ENCODE measurements at regions not wholly inside any gene's neighbourhood (a gene's known extent, or its start where the extent isn't known, plus 50 kb on each side); places are given as distances from the start of the nearest gene placed in this dataset.

DNA sequence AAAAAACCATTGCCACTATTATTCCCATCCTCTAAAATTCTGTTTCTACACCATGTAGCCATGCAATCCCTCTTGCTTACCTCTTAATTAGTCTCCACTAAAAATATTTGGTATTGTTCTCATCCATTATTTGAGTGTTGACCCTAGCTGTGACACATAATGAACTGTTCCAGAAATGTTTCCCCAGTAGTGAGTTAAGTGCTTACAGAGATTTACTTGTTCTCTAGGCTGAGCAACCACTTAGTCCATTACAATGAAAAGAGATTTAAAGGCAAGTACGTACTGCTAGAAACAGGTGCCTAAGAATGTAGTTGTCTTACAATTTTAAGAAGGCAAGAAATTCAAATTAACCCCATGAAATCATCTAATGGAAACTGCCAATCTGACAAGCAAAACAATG lies 112.7 kb upstream of the PTPN13 start:
- no peaks in the 10 kb centered on the region for H3K79me2 ChIP-seq (ENCODE audit: control insufficient read depth, insufficient read depth, low read length)
- H3K36me3 ChIP-seq (ENCODE audit: control insufficient read depth in 2 of 2, extremely low read depth in 1 of 2, insufficient read depth in 2 of 2, low read length in 2 of 2) = no peaks in the 10 kb centered on the region
- H3K27me3 ChIP-seq (ENCODE audit: control insufficient read depth, extremely low read depth, insufficient read depth, low read length) = no peaks in the 10 kb centered on the region
- no peaks in the 10 kb centered on the region for H3K4me1 ChIP-seq (ENCODE audit: control insufficient read depth, extremely low read depth, insufficient read depth, low read length)
- dilution Hi-C loops (cut with MboI; ENCODE audit: extremely low pct_ligation_motif_present, low sequenced_read_pairs) = no loop called here
- H3K4me3 ChIP-seq (ENCODE audit: control insufficient read depth in 2 of 3, extremely low read depth in 1 of 3, insufficient read depth in 2 of 3, low read depth in 1 of 3, low read length in 3 of 3) = no peak overlapping the region
- H3K9ac ChIP-seq (ENCODE audit: control insufficient read depth, extremely low read depth, insufficient read depth, low read length) = no peak overlapping the region
- H2AFZ ChIP-seq (ENCODE audit: control insufficient read depth, low read length) = no peak overlapping the region
- H3K9me3 ChIP-seq (ENCODE audit: control insufficient read depth, low read depth, low read length) = no peaks in the 10 kb centered on the region
- no peaks in the 10 kb centered on the region for H4K20me1 ChIP-seq (ENCODE audit: control insufficient read depth, extremely low read depth, insufficient read depth, low read length)
- no peak overlapping the region for H3K4me2 ChIP-seq (ENCODE audit: control insufficient read depth, extremely low read depth, insufficient read depth, low read depth, low read length)
- FAIRE-seq = peak; percentile 46
- DNase-seq (ENCODE audit: low read depth, low spot score) = no peak
- no peak overlapping the region for H3K27ac ChIP-seq (ENCODE audit: control insufficient read depth, insufficient read depth, low read length)
- H3K9me1 ChIP-seq (ENCODE audit: control insufficient read depth, extremely low read depth, insufficient read depth, low read length) = no peaks in the 10 kb centered on the region
- no peak for TF ChIP-seq EZH2 (IDR thresholded peaks at IDR 0.05; ENCODE audit: low read length)
- TF ChIP-seq CTCF (optimal IDR thresholded peaks at IDR 0.05 in 1 of 3, IDR thresholded peaks at IDR 0.05 in 1 of 3, conservative IDR thresholded peaks at IDR 0.05 in 1 of 3; ENCODE audit: extremely low read depth in 1 of 3, insufficient read depth in 2 of 3, low read length in 3 of 3) = no peak

- no peak for DNase-seq (ENCODE audit: low read depth, low spot score)
- peak overlapping the region; percentile 18 for H2AFZ ChIP-seq (ENCODE audit: control insufficient read depth, low read length)
- H3K4me3 ChIP-seq (ENCODE audit: control insufficient read depth in 2 of 3, extremely low read depth in 1 of 3, insufficient read depth in 2 of 3, low read depth in 1 of 3, low read length in 3 of 3) = no peak overlapping the region
These were observed 111.6 kb upstream of the PTPN13 start for GRCh38 chr4:86482306-86483172.

More at GRCh38 chr4:86482306-86483172, 111.6 kb upstream of the PTPN13 start:
- no peaks in the 10 kb centered on the region for H3K36me3 ChIP-seq (ENCODE audit: control insufficient read depth in 2 of 2, extremely low read depth in 1 of 2, insufficient read depth in 2 of 2, low read length in 2 of 2)
- no peak overlapping the region for H3K4me2 ChIP-seq (ENCODE audit: control insufficient read depth, extremely low read depth, insufficient read depth, low read depth, low read length)
- peak; percentile 32 for FAIRE-seq
- H3K9me3 ChIP-seq (ENCODE audit: control insufficient read depth, low read depth, low read length) = no peaks in the 10 kb centered on the region
- H3K79me2 ChIP-seq (ENCODE audit: control insufficient read depth, insufficient read depth, low read length) = no peaks in the 10 kb centered on the region
- dilution Hi-C loops (cut with MboI; ENCODE audit: extremely low pct_ligation_motif_present, low sequenced_read_pairs) = no loop called here
- H3K4me1 ChIP-seq (ENCODE audit: control insufficient read depth, extremely low read depth, insufficient read depth, low read length) = no peaks in the 10 kb centered on the region
- H4K20me1 ChIP-seq (ENCODE audit: control insufficient read depth, extremely low read depth, insufficient read depth, low read length) = no peaks in the 10 kb centered on the region
- no peaks in the 10 kb centered on the region for H3K9me1 ChIP-seq (ENCODE audit: control insufficient read depth, extremely low read depth, insufficient read depth, low read length)
- no peak overlapping the region for H3K9ac ChIP-seq (ENCODE audit: control insufficient read depth, extremely low read depth, insufficient read depth, low read length)
- no peak overlapping the region for H3K27ac ChIP-seq (ENCODE audit: control insufficient read depth, insufficient read depth, low read length)
- H3K27me3 ChIP-seq (ENCODE audit: control insufficient read depth, extremely low read depth, insufficient read depth, low read length) = no peaks in the 10 kb centered on the region
- TF ChIP-seq EZH2 (IDR thresholded peaks at IDR 0.05; ENCODE audit: low read length) = no peak
- peak; percentile 4 to 33 (median 15) for TF ChIP-seq CTCF (optimal IDR thresholded peaks at IDR 0.05 in 1 of 3, IDR thresholded peaks at IDR 0.05 in 1 of 3, conservative IDR thresholded peaks at IDR 0.05 in 1 of 3; ENCODE audit: extremely low read depth in 1 of 3, insufficient read depth in 2 of 3, low read length in 3 of 3)

Data from keratinocyte (primary cell).